ENCODE measurements at regions not wholly inside any gene's neighbourhood (a gene's known extent, or its start where the extent isn't known, plus 50 kb on each side); places are given as distances from the start of the nearest gene placed in this dataset.

DNA sequence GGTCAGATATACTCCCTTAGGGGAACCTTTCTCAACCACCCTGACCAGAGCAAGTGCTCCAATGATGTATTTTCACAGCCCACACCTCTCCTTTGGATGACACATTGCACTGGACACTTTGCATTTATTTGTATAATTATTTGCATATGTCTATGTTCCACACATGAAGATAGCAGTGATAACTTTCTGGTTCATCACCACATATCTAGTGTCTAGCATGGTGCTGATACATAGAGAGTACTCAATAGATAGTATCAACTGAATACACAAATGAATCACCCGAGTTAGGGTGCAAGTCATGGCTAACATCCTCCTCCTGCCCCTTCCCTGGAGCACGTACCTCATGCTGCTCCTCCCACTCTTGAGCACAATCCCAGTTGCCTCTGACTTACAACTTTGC lies 617.6 kb downstream of the EBF1 start:
- no peak for DNase-seq (ENCODE audit: low read depth)

DNA sequence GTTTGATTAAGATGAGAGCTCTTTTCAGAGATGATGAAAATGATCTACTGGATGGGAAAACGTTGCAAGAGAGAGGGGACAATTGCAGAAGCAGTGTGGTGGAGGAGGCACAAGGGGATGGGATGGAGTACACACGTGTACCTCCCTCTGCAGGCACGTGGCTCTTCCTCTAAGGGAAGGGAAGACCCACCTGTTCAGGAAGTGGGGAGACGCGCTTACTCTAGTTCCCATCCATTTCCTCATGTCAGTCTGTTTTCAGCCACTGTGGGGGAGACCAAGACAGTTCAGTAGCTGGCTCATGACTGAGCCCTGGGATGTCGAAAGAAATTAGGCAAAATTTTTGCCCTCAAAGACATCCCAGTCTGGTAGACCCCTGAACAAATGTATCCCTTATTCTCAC lies 619.2 kb upstream of the CLINT1 start:
- no peak for DNase-seq (ENCODE audit: low read depth)

DNA sequence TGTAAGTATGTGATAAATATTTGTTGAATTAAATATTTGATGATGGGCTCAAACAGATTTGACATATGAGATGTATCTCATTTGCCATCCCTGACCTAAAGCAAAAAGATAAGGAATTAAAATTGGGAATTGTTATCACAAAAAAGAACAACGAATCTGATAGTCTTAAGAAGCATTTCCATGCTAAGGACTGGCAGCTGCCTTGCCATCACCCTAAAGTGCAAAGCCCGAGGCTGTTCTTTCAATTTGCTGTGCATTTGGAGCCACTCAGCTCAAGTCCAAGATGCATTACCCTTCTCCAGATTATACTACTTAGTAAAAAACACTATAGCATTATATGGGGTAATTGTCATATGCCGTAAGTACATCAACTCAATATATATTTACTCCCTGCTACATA lies 618.3 kb upstream of the CLINT1 start:
- no peak for DNase-seq (ENCODE audit: low read depth)

DNA sequence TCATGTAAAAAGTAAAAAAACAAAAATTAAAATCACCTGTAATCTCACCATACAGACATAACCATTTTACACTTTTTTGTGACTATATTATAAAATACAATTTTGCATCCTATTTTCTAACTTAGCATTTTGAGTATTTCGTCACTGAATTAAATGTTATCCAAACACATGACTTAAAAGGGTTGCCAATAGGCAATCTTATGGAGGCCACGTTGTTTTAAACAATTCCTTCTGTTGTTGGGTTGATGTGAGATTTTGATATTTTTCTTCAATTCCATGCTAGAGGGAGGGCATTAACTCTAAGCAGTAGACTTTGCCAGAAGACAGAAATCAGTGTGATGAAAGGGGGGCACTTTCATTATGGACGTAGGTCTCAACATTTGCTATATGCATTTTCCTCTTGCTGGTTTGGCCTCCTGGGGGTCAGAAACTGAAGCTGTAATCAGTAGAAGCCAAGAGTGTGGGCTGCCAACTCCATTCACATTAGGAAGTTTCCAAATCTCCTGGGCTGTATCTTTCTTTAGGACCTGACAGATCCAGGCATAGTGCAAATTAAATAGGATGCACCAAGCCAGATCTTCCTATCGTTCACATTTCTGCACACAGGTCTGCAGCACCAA lies 614.2 kb upstream of the CLINT1 start:
- DNase-seq (ENCODE audit: low read depth) = no peak

DNA sequence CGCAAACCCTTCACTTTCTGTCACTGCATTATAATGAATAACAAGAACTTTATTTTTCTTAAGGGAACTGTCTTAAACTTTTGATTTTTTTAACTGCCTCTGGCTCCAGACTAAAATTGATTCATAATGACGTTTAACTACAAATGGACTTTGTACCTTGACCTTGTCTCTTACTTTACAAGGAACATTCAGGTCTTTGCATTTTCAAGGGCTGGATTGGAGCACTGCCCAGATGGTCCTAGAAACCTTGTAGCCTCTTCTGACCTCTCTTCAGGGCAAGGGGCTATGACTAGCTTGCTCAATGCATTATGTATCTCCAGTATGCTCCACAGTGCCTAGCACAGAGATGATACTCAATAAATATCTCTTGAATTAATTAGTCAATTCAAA lies 612.6 kb upstream of the CLINT1 start:
- no peak for DNase-seq (ENCODE audit: low read depth)

DNA sequence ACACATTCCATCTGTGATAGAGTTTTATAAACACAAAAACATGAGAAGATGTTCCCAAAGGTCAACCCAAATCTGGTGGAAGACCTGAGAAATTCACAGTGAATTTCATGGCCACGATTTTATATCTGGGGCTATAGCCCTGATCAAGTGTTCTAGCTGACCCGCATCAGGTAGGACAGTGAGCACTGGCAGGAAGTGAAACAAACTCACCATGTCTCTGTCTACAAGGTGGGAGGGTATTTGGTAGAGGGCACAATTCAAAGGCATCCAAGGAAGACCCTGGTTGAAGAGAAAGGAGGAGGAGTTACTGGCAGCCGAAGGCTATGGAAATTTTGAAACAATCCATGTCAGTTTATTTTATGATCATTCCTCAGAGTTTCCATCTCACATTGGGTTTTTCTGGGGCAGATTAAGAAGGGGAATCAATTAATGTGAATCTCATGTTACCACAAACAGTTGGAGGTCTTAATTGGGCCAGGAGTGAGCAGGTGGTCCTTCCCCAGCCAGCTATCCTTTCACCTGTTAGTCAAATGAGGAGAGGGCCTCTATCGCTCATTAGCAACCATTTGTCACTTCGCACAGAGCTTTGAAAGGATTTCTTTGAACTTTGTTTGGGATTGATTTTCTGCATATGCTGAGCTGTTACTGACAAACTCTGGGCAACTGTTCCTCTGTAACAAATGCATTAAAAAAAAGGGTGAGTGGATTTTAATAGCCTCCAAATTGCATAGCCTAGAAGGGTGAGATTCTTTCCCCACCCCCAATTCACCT lies 612.0 kb upstream of the CLINT1 start:
- DNase-seq (ENCODE audit: low read depth) = no peak

DNA sequence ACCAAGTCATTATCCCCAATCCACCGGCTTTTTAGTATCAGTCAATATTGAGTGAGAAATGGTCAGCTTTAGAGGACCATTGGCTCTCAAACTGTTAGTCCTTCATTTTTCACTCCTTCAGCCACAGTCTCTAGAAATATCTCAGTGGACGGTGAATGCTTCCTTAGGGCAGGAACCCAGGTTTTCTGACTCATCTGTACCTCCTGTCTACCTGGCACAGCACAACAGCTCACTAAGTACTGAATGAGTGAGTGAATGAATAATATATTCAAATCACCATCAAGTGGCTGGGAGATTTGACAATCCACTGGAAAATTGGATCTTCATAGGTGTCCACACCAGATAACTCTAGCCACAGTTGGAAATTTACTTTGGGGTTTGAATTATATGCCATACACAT lies 609.5 kb upstream of the CLINT1 start:
- DNase-seq (ENCODE audit: low read depth) = no peak

DNA sequence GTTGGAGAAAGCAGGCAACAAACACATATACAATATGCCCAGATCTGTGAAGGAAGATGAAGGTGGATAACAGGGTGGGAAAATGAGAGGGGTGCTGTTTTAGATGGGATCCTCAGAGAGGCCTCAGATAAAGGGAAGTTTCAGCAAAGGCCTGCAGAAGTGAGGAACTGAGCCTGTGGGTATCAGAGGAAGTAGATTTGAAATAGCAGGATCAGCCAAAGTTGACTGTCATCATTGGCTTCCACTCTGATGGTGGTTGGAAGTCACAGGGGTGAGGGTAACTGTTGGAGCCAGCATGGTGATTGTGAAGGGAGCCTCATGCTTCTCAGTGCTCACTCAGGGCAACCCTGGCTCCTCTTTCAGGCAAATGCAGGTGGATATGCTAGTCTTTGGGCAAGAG lies 607.2 kb upstream of the CLINT1 start:
- no peak for DNase-seq (ENCODE audit: low read depth)

DNA sequence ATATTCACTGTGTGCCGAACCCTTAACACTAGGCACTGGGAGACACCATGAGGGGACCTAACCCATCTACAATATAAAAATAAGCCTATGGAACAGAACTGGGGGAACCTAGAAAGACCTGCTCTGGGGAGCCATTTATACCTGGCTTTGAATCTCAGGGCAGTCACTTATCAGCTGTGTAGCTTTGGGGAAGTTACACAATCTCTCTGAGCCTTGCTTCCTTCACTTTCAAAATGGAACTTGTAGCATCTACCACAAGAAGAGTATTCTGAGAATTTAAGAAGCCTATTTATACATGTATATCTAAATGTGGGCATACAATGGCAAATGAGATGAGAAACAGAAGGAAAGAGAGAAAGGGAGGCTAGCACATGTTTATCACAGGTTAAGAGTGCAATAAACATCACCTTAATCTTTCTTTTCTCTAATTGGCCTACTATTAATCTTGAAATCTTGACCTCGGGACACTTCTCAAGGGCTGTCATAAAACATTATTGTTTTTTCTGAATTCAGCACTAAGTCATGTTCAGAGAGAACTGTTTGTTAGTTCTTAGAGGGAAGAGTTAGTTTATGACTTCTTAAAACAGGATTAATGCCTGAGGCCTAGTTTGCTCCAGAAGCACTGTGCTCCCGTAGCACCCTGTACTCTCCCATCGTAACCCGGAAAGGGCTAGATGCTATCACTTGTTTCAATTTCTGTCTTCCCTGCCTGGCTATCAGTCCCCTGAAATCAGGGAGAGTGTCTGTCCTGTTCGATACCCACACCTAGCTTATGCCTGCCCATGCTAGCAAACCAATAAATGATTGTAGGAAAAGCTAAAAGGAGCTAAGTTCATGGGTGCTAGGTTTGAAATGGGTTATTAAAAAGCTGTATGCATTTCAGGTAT lies 606.4 kb upstream of the CLINT1 start:
- DNase-seq (ENCODE audit: low read depth) = no peak

DNA sequence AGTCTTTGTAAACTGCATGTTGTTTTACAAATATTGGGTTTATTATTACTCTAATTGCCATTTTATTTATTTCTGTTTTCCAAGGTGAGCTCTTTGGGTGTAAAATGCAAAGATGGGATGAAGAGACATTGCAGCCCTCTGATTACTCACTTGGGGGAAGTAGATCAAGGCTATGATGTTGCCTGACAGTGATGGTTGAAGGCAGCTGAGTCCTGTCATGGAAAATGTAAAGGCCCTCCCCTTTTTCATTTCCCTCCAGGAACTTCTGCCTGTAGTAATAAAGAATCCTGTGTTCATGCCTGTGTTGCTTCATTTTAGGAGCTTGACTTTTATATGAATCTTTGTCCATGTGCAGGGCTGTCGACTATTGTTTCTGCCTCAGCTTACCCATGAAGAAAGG lies 605.4 kb upstream of the CLINT1 start:
- DNase-seq (ENCODE audit: low read depth) = no peak

DNA sequence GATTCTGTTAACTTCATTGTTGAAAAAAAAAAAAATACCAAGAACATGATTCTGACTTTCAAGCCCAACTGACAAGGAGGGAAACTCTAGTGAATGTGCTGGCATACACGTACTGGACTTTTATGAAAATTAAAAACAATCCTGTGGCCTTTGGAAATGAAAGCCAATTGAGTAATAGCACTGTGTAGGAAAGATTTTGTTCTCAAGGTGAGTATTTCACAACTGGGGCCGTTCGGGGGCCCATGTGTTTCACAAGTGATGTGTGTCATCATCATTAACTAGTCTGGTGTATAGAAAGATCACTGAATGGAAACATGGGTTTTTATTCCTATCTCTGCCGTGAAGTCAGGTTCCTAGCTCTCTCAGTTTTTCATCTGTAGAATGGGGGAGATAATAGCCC lies 605.0 kb upstream of the CLINT1 start:
- DNase-seq (ENCODE audit: low read depth) = no peak

DNA sequence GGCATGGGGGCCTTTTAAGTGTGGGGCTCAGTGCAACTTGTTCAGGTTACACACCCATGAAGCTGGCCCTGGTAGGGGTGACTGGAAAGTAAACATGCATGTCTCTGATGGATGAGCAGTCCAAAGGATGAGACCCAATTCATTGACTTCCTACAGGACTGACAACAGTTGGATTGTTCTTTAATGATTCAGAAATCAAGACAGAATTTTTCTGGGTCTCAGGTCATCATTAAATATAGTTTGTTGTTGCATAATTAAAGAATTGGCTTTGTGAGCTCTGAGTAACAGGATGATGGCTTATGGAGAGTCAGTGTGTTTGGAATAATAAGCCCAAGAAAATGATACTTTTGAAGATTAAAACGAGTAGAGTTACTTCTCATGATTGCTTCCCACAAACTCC lies 604.2 kb upstream of the CLINT1 start:
- no peak for DNase-seq (ENCODE audit: low read depth)

DNA sequence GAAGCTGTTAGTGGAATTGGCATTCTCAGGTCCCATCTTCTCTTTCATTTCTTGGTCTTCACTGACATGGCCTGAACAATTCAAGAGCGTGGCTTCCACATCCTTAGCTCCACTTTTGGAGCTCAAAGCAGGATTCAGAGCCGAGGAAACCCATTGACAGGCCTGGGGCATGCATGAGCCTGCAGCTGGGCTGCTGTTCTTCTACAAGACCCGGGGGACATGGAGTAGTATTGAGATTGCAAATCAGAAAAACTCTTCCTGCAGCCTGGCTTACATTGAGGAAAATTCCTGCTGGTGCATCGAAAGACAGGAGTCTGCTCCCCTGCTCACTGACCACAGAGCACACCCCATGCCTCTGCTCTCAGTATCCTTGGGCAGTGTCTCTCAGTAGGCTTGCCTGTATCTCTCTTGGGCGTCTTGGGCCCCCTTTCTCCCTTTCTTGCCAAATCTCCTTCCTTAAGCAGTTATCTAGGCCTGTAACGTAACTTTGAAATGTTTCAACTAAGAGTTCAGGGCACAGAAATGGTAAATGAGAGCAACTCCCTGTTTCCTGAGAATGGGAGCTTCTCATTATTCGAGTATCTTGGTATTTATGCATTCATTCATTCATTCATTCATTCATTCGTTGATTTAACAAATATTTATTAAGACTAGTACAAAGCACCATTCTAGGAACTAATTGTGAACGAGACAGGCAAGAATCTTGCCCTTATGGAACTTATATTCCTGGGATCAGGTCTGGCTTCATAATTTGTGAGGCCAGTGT lies 603.6 kb upstream of the CLINT1 start:
- DNase-seq (ENCODE audit: low read depth) = no peak

DNA sequence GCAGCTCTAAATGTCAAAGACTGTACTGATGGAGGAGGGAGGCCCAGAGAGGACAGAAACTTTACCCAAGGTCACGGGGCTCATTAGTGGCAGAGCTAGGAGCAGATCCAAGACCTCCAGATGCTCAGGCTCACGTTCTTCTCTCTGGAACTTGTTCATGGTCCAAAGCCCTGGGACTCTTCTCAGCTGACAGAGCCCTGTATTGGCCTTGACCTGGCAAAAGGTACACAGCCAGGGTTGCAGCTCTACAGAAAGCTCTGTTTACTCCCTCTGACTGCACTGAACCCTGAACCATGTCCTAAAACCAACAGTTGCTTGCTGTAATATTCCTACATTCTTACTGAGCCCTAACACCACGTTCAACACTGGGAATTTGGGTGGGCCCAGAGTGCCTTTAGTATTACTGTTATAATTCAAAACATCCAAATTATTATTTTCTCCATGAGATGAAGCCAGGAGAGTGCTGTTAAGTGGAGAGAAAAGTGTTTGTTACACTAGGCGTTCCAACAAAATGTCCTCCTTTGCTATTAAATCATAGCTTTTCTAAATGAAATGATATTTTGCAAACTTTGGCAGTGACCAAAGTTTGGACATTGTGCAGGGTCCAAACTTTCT lies 602.4 kb upstream of the CLINT1 start:
- no peak for DNase-seq (ENCODE audit: low read depth)

DNA sequence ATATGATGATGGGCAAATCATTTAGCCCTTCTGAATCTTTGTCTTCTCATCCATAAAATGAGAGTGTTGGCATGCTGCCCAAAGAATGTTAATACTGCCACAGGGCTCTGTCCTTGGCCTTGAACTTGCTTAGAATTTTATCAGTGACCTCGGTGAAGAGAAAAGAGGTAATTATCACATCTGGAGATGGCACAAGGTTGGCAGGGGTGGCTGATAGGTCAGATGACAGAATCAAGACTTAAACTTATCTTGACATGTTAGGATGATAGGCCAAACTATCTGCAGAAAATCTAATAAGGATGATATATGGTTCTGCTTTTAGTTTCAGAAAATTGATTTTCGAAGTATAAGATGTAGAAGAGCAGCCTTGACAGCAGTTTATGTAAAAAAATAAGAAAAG lies 599.1 kb upstream of the CLINT1 start:
- DNase-seq (ENCODE audit: low read depth) = no peak

DNA sequence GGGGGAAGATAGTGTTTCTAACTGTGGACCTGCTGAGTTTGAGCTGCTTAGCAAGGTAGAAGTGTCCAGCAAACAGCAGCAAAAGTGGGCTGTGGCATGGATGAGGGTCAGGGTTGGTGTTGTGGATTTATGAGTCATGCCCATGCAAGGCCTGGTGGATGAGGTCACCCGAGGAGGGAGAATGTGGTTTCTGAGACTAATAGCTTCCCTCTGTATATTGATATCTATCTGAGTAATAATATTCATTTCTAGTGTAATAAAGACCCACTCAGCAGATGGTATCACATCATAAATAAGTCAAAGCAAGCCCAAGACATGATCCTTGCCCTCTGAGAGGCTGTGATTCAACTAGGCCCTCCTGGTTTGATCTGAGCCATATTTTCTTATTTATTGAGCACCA lies 597.8 kb upstream of the CLINT1 start:
- DNase-seq (ENCODE audit: low read depth) = no peak

DNA sequence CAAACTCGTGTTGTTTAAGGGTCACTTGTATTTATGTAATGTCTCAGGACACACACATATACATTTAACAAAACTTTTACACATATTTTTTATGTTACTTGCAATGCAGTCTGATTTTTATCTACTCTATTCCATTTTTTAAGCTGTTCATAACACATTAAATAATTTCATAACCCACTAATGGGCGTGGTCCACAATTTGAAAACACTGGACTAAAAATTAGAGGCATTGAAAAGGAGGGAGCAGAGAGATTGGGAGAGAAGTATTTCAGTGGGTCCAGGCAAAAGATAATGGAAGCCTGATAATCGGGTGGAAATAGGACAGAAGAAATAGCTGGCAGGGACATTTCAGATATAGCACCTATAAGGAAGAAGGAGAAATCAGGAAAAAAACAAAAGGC lies 597.3 kb upstream of the CLINT1 start:
- no peak for DNase-seq (ENCODE audit: low read depth)

DNA sequence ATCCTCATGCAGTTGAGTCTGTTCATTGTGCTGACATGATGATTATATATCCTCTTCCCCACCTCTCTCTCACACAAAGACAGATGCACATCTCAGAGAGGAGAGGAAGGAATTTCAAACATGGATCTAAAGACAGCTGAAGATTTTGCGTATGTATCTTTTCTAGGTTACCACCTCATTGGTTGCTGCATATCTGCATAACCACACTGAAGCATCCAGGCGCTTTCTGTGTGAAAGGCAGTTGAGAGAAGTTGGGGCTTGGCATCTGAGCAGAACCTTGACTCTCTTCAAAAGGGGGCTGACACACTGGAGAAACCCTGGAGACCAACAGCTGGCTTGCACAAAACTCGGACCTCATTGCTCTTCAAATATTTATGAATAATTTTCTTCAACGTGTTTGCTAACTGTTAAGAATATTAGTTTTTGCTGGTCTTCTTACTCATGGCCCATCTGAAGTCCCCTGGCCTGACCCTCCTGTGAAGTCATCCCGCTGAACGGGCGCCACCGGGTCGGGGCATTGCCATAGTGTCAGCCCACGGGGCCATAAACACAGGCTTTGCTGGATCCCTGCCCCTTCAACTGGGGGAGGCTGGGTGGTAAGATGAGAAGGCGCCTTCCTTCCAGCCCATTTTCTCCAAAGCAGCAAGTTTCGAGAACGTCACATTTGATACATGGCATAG lies 593.2 kb upstream of the CLINT1 start:
- no peak for DNase-seq (ENCODE audit: low read depth)

DNA sequence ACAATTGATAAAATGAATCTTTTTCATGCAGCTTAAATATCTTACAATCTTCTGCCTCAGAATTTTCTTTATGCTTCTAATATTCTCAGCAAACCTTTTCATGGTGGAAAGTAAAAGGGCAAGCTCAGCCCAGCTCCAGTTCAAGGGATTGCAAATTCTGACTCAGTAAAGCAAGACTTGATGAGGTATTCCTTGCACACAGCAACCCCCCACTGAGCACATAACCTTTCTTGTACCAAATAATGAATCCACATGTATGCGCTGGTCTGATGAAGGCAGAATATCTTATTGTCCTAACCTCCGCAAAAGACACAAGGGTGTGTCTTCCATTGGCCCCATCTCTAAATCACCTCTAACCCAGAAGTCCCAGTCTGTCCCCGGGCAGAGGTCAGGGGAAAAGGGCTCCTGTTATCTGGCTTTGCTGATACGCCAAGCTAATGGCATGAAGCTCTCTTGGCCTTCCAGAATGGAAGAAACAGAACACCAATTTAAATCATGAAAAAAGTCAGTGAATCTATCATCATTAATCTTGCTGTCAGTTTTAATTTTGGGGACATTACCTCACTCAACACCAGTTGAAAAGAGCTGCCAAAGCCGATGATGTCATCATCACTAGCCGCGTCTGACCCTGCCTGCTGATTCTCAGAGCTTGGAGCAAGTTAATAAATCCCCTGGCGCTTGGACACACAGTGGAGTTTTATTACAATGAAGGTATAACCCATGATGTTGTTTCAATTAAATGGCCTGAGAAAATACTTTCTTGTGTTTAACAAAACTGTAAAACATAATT lies 592.5 kb upstream of the CLINT1 start:
- no peak for DNase-seq (ENCODE audit: low read depth)

DNA sequence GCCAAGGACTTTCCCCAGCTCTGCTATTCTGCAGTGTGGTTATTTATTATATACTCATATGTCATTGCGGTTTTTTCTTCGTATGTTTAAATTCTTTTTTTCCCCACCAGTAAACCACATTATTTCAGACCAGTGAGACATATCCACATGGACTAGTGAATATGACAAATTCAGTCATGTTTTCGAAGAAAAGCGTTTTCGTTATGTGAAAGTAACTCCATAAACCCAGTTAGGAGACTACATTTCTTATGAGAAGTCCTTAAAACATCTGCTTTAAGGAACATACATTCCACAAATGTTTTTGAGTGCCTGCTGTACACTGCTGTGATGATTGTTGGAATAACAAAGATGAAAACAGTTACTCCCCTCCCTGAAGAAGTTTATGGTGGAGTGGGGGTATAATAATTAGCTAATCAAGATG lies 591.8 kb upstream of the CLINT1 start:
- DNase-seq (ENCODE audit: low read depth) = no peak
